Mesodermal cell (in vitro differentiated cells): ENCODE measurements at regions not wholly inside any gene's neighbourhood (a gene's known extent, or its start where the extent isn't known, plus 50 kb on each side); places are given as distances from the start of the nearest gene placed in this dataset.
"Not testable (repeated sequence)": the region's sequence is repeated elsewhere in the genome, so short reads cannot be mapped to it uniquely, and the experiment has no call there.

Experiments
- H3K27ac ChIP-seq: 2 replicates; pipeline ENCODE4 v1.7.0; 2013; ENCODE audit warnings: mild to moderate bottlenecking, low read depth, low read length, moderate library complexity; ENCODE audit not compliant: severe bottlenecking
- H3K36me3 ChIP-seq: 2 replicates; pipeline ENCODE4 v1.7.1; 2013; ENCODE audit warnings: mild to moderate bottlenecking, low read length, moderate library complexity; ENCODE audit not compliant: control insufficient read depth, insufficient read depth
- H3K4me1 ChIP-seq: one replicate; pipeline ENCODE4 v1.7.1; 2013; ENCODE audit warnings: mild to moderate bottlenecking, low read length; ENCODE audit not compliant: insufficient read depth, control insufficient read depth, poor library complexity, severe bottlenecking
- H3K4me3 ChIP-seq: 2 replicates; pipeline ENCODE4 v1.7.0; 2013; ENCODE audit warnings: low read length, control low read depth, mild to moderate bottlenecking; ENCODE audit not compliant: insufficient read depth, poor library complexity, severe bottlenecking; ENCODE audit errors: extremely low read depth
- H3K9me3 ChIP-seq: 2 replicates; pipeline ENCODE4 v1.7.1; 2013; ENCODE audit warnings: mild to moderate bottlenecking, low read length, moderate library complexity; ENCODE audit not compliant: control insufficient read depth
- WGBS, 2 experiments: methylation state at CpG; one replicate each; pipeline ENCODE4 v1.1.5; 2013; ENCODE audit warnings: missing lambda C conversion rate in 2 of 2; ENCODE audit not compliant: insufficient coverage in 2 of 2; 5-methylcytosine and 5-hydroxymethylcytosine counted together

GRCh38 chr5:13207112-13207511 is 737.4 kb downstream of the DNAH5 start:
- Histone ChIP-seq H3K4me1 (no peaks in the 10 kb centered on the region), H3K4me3 (no peak overlapping the region), H3K9me3 (no peaks in the 10 kb centered on the region), H3K36me3 (no peaks in the 10 kb centered on the region), H3K27ac (no peak overlapping the region)

DNA sequence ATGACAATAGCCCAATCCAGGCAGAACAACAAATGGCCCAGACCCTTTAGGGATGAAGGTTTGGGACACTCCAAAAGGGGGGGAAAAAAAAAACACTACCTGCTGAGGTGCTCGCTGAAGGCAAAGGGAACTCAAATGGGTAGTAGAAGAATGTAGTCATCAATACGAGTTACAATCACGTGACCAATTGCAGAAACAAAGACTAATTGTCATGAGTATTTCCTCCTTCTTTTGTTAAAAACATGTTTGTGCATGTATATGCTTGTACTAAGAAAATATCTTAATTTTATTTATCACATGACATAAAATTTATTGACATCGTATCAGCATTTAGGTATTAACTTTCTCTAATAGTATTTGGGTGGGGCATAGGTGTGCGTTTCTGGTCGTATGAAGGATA is 743.5 kb downstream of the DNAH5 start:
- Histone ChIP-seq H3K9me3 (no peaks in the 10 kb centered on the region), H3K36me3 (no peaks in the 10 kb centered on the region), H3K27ac (no peak overlapping the region), H3K4me3 (no peak overlapping the region), H3K4me1 (no peaks in the 10 kb centered on the region)
- WGBS, 2 experiments = 100% methylated on average over 2 of the region's 6 CpGs; no CpG with 5 or more reads in 1 of the 2 experiments

GRCh38 chr5:13198226-13198625 is 746.3 kb downstream of the DNAH5 start:
- H3K36me3 ChIP-seq, H3K9me3 ChIP-seq, H3K27ac ChIP-seq, H3K4me3 ChIP-seq, H3K4me1 ChIP-seq: not testable (repeated sequence)
- WGBS, 2 experiments = 71 to 83% methylated on average over 1 of the region's 2 CpGs

- Histone ChIP-seq H3K9me3 (no peaks in the 10 kb centered on the region), H3K4me1 (no peaks in the 10 kb centered on the region), H3K4me3 (no peak overlapping the region), H3K36me3 (no peaks in the 10 kb centered on the region), H3K27ac (no peak overlapping the region)
- 87 to 100% methylated on average over 1 to 4 of the region's 4 CpGs for WGBS, 2 experiments
Observed at GRCh38 chr5:13189532-13189931, 755.0 kb downstream of the DNAH5 start.

GRCh38 chr5:13188371-13188770 is 756.1 kb downstream of the DNAH5 start:
- Histone ChIP-seq H3K9me3 (no peaks in the 10 kb centered on the region), H3K4me3 (no peak overlapping the region), H3K27ac (no peak overlapping the region), H3K36me3 (no peaks in the 10 kb centered on the region), H3K4me1 (no peaks in the 10 kb centered on the region)

GRCh38 chr5:13187186-13187585 is 757.3 kb downstream of the DNAH5 start:
- H3K4me3 ChIP-seq = no peak overlapping the region
- no peaks in the 10 kb centered on the region for H3K4me1 ChIP-seq
- H3K27ac ChIP-seq = no peak overlapping the region
- no peaks in the 10 kb centered on the region for H3K9me3 ChIP-seq
- 91 to 98% methylated on average over 5 of the region's 5 CpGs for WGBS, 2 experiments
- no peaks in the 10 kb centered on the region for H3K36me3 ChIP-seq

- Histone ChIP-seq H3K4me1 (no peaks in the 10 kb centered on the region), H3K27ac (no peak overlapping the region), H3K4me3 (no peak overlapping the region), H3K9me3 (no peaks in the 10 kb centered on the region), H3K36me3 (no peaks in the 10 kb centered on the region)
- no CpG with 5 or more reads among the region's 1 CpG for WGBS, 2 experiments
Observed at GRCh38 chr5:13186177-13186576, 758.3 kb downstream of the DNAH5 start.

GRCh38 chr5:13179407-13180087 is 764.9 kb downstream of the DNAH5 start:
- Histone ChIP-seq H3K27ac (no peak overlapping the region), H3K4me3 (no peak overlapping the region), H3K36me3 (no peaks in the 10 kb centered on the region), H3K9me3 (no peaks in the 10 kb centered on the region), H3K4me1 (no peaks in the 10 kb centered on the region)
- no CpG with 5 or more reads among the region's 5 CpGs for WGBS, 2 experiments

DNA sequence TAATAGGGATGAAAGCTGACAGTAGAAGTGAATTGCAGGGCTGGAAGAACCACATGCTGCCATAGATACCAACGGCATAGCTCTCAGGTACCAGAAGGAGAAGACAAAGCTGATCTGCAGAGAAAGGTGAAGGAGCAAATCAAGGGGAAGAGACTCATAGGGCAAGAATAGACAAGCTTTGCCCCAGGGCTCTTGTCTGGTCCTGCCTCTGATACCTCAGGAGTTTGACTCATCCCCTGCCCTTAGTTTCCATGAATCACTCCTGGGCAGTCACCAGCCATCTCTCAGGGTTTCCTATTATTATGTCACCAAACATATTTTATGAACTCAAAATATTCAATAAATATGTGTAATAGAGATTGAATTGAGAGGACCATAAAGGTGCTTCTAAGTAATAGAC is 800.9 kb downstream of the DNAH5 start:
- Histone ChIP-seq H3K27ac (no peak overlapping the region), H3K4me3 (no peak overlapping the region), H3K4me1 (no peaks in the 10 kb centered on the region), H3K9me3 (no peaks in the 10 kb centered on the region), H3K36me3 (no peaks in the 10 kb centered on the region)
- 73% methylated on average over 1 of the region's 1 CpG; no CpG with 5 or more reads in 1 of the 2 experiments for WGBS, 2 experiments

- no peaks in the 10 kb centered on the region for H3K36me3 ChIP-seq
- H3K4me1 ChIP-seq = no peaks in the 10 kb centered on the region
- H3K9me3 ChIP-seq = no peaks in the 10 kb centered on the region
- no peak overlapping the region for H3K4me3 ChIP-seq
- no peak overlapping the region for H3K27ac ChIP-seq
Observed at GRCh38 chr5:13143214-13143613, 801.3 kb downstream of the DNAH5 start.

DNA sequence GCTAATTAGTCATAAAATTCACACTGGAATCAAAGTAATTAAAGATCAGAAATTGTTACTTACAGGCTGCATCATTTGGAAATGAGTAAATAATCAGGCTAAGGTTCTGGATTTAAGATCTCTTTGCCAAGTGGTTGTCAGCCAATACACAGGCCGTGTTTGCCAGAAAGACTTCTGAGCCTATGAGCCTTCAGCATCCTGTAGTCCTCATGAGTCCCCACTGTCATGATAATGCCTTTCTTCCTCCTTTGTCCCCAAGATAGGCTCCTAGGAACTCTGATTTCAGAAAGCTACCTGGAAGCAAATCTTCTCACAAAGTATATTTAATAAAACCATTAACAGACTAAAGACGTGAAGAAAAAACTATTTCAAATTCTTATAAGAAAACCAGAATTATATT is 810.5 kb downstream of the DNAH5 start:
- Histone ChIP-seq H3K36me3 (no peaks in the 10 kb centered on the region), H3K4me1 (no peaks in the 10 kb centered on the region), H3K9me3 (no peaks in the 10 kb centered on the region), H3K4me3 (no peak overlapping the region), H3K27ac (no peak overlapping the region)
- 56 to 100% methylated on average over 1 of the region's 2 CpGs for WGBS, 2 experiments
